ENCODE measurements at regions not wholly inside any gene's neighbourhood (a gene's known extent, or its start where the extent isn't known, plus 50 kb on each side); places are given as distances from the start of the nearest gene placed in this dataset.

DNA sequence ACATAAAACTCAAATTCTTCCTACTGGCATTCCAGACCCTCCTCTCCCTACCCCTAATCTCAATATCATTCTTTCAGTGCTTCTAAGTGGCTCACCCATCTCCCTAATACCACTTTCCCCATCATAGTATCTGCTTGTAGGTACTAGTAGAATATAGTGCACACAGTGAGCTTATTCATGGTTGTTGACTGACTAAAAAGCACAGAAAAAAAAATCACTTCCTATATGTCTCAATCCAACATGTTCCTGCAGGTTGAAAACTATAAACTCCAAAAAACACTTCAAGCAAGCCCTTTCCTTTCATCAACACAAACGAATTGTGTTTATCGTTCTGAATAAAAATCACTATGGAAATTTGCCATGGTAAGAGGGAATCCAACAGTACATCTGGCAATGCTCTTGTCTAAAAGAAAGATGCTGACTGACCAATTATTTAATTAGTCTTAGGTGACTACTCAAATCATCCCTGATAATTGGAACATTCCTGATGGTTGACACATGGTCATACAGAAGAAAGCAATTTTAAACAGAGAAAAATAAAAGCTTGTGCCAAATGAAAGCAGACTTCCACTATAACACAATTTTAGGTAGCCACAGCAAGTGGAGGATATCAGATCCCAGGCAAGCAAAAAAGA is 87.1 kb downstream of the NDUFS5 start:
- Histone ChIP-seq H3K4me1 (replicated peaks in 1 of 2) (peaks cover 4 to 7% of the 10 kb centered on the region in 2 donors), H3K27ac (no peak overlapping the region), H3K4me3 (no peak overlapping the region)
- ATAC-seq (replicated peaks in 6 of 8): no peak
- in situ Hi-C loops (cut with MboI; ENCODE audit: low pct_unique_long_range_greater_than_20kb in 2 of 9, low sequenced_read_pairs in 9 of 9, unreplicated experiment in 9 of 9): loop anchor here in 3 of 9 experiments (25.0 kb wide), 1 partner anchor 149 kb away; no protein-coding TSS in a partner anchor
- 0 to 94% (median 69%) methylated on average over 1 to 2 of the region's 2 CpGs; no CpG with 5 or more reads in 2 of the 10 experiments for WGBS, 10 experiments

DNA sequence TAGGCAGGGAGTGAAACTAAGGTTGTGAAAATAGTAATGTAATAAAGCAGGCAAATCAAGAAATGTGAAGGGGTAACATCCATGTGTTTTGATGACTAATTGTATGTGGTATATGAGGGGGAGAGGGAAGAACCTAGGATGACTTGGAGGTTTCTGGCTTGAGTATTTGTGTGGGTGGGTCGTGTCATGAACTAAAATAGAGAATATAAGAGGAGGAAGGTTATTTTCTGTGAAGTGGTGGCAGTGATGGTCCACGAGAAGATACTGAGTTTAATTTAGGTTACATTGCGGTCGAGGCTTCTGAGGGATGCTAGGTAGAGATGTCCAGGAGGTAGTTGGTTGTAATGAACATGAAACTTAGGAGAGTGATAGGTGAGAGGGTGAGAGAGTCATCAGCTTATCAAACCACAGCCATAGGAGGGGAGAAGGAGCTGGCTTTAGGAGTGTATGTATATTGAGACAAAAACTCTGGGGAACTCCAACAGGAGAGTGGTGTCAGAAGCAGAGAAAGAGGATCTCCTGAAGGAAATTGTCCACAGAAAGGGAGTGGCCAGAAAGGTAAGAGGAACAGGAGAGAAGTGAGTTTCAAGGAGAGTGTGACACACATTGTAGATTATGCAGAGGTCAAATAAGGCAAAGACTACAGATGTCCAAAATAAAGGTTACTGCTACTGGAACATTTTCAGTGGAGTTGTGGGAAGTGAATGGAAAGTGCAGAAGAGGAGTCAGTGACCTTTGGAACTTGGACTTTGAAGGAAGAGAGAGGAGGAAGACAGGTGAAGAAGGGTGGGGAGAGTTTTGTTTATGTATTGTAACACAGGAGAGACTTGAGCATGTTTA is 89.0 kb upstream of the MACF1 start:
- in situ Hi-C loops (cut with MboI; ENCODE audit: low pct_unique_long_range_greater_than_20kb in 2 of 9, low sequenced_read_pairs in 9 of 9, unreplicated experiment in 9 of 9): loop anchor here in 3 of 9 experiments (25.0 kb wide), 1 partner anchor 147 kb away; no protein-coding TSS in a partner anchor
- Histone ChIP-seq H3K4me3 (no peak overlapping the region), H3K27ac (no peak overlapping the region), H3K4me1 (replicated peaks in 1 of 2) (peaks cover 0 to 3% of the 10 kb centered on the region in 2 donors)
- 36 to 100% (median 90%) methylated on average over 2 to 4 of the region's 4 CpGs for WGBS, 10 experiments
- ATAC-seq (replicated peaks in 6 of 8): no peak

DNA sequence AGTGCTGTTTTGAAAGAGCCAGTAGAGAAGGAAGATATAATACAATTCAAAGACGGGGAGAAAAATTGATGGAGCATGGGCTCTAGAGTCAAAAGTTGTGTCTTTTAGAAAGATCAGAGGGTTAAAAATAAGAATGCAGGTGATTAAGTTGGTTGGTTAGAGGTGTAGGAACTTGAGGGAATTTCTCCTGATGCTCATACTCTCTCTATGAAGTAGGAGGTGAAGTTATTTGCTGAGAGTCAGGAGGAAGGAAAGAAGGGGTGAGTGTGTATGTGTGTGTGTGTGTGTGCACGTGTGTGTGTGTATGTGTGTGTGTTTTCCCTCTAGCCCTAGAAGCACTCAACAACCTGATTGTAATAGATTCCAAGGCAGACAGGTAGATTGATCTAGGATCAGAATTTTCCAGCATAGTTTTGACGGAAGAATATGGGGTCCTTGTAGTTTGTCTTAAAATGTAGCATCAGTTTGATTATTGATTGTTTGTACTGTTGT is 88.3 kb upstream of the MACF1 start:
- Histone ChIP-seq H3K4me3 (no peak overlapping the region), H3K27ac (no peak overlapping the region), H3K4me1 (replicated peaks in 1 of 2) (peaks cover 0 to 3% of the 10 kb centered on the region in 2 donors)
- no peak for ATAC-seq (replicated peaks in 6 of 8)
- in situ Hi-C loops (cut with MboI; ENCODE audit: low pct_unique_long_range_greater_than_20kb in 2 of 9, low sequenced_read_pairs in 9 of 9, unreplicated experiment in 9 of 9): loop anchor here in 3 of 9 experiments (25.0 kb wide), 1 partner anchor 146 kb away; no protein-coding TSS in a partner anchor
- WGBS, 10 experiments: 59 to 100% (median 91%) methylated on average over 1 to 3 of the region's 3 CpGs; no CpG with 5 or more reads in 1 of the 10 experiments

DNA sequence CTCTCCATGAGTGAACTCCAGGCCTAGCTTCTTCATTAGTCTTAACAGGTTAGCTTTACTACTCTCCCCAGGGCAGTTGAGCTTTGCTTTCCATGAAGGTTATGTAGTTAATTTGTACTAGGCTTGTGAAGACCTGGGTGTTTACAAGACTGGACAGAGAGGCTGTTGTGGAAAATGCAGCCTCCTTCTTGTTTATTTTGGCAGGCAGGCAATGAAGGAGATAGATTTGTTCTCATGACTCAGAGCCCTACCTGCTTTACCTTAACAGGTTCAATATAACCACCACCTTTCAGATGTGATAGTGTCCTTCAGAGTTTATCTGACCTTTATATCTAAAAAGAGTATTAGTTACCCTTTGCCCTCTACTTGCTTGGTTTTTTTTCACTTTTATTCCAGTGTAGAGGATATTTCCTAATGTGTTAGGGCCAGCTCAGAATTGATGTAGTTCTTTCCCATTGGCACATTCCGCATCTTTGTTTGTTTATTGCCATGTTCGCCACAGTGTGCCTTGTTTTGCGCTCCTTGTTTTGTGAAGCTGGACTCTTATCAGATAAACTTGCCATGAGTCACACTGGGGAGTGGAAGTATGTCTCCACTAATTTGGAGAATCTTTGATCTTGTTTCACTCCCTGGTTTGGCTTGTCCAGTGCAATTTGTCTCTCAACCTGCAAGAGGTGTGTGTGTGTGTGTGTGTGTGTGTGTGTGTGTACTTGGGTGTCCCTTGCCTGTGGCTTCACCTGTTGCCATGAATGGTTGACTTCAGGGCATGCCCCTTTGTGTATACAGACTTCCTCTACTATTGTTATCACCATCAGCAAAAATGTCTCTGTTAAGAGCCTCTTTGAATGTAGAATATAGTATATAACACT is 87.4 kb upstream of the MACF1 start:
- WGBS, 10 experiments: 78 to 100% (median 100%) methylated on average over 2 to 3 of the region's 3 CpGs; no CpG with 5 or more reads in 3 of the 10 experiments
- Histone ChIP-seq H3K27ac (no peak overlapping the region), H3K4me3 (no peak overlapping the region), H3K4me1 (replicated peaks in 1 of 2) (peaks cover 0 to 3% of the 10 kb centered on the region in 2 donors)
- in situ Hi-C loops (cut with MboI; ENCODE audit: low pct_unique_long_range_greater_than_20kb in 2 of 9, low sequenced_read_pairs in 9 of 9, unreplicated experiment in 9 of 9): loop anchor here in 3 of 9 experiments (25.0 kb wide), 1 partner anchor 145 kb away; no protein-coding TSS in a partner anchor
- ATAC-seq (replicated peaks in 6 of 8): peak in 2 of 8 experiments; percentile 21 to 36

DNA sequence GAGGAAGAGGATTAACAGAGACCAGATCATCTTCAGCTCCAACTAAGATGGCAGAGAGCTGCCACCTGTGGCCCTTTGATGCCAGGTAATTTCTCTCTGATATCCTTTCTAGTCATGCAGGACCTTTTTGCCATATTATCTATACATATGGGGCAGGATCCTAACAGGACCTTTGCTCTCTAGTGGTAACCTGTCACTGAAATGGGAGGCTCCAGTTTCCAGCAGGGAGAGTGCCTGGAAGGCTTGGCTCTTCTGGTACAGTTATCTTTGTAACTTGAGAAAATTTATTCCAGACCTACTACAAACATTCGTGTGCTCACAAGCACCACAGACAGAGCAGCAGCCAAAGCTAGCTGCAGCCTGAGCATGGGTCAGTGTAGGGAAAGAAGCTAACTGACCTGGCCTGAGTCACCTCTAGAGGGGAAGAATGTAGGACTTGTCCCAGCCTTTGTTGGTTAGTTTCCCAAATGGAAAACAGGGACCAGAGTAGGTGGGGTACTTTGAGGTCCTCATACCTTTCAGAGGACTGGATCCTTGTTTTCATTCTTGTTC is 86.5 kb upstream of the MACF1 start:
- in situ Hi-C loops (cut with MboI; ENCODE audit: low pct_unique_long_range_greater_than_20kb in 2 of 9, low sequenced_read_pairs in 9 of 9, unreplicated experiment in 9 of 9): loop anchor here in 3 of 9 experiments (25.0 kb wide), 1 partner anchor 144 kb away; no protein-coding TSS in a partner anchor
- no peak overlapping the region for H3K27ac ChIP-seq
- ATAC-seq (replicated peaks in 6 of 8): peak in 1 of 8 experiments; percentile 47

DNA sequence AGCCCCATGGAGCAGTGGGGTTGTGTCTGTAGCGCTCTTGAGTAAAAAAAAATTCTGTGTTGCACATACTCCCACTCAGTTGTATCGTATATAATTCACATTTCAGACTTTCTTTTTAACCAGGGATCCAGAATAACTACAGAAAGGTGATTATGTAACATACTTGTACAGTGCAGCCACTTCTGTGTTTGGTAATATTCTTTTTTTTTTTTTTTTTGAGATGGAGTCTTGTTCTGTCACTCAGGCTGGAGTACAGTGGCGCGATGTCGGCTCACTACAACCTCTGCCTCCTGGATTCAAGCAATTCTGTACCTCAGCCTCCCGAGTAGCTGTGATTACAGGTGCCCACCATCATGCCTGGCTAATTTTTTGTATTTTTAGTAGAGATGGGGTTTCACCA is 82.4 kb upstream of the MACF1 start:
- WGBS, 10 experiments: 89 to 100% (median 100%) methylated on average over 1 to 6 of the region's 6 CpGs
- in situ Hi-C loops (cut with MboI; ENCODE audit: low pct_unique_long_range_greater_than_20kb in 2 of 9, low sequenced_read_pairs in 9 of 9, unreplicated experiment in 9 of 9): loop anchor here in 3 of 9 experiments (25.0 kb wide), 1 partner anchor 140 kb away; no protein-coding TSS in a partner anchor
- Histone ChIP-seq H3K4me1 (replicated peaks in 1 of 2) (peaks cover 0 to 5% of the 10 kb centered on the region in 2 donors), H3K4me3 (no peak overlapping the region), H3K27ac (no peak overlapping the region)
- ATAC-seq (replicated peaks in 6 of 8): no peak

More for the DNA sequence above, 86.5 kb upstream of the MACF1 start:
- peaks cover 0 to 3% of the 10 kb centered on the region in 2 donors for H3K4me1 ChIP-seq (replicated peaks in 1 of 2)
- H3K4me3 ChIP-seq: no peak overlapping the region
- 20 to 67% (median 44%) methylated on average over 1 of the region's 1 CpG; no CpG with 5 or more reads in 6 of the 10 experiments for WGBS, 10 experiments

DNA sequence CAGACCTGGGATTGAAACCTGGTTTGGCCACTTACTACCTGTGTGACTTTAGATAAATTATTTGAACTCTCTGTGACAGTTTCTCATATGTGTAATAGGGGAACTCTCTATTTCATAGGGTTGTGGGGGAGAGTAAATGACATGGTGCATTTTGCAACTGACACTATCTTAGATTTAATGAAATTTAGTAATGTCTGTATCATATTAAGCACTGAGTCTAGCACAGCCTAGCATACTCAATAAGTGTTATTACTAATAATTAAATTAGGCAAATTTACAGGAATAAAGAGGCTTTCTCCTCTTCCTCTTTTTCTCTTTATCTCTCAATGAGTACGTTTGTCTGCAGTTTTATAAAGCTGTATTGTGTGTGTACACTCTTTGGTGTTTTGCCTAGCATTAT is 80.2 kb upstream of the MACF1 start:
- WGBS, 10 experiments: 80 to 100% (median 100%) methylated on average over 1 of the region's 1 CpG; no CpG with 5 or more reads in 3 of the 10 experiments
- H3K27ac ChIP-seq: no peak overlapping the region
- no peak overlapping the region for H3K4me3 ChIP-seq
- no peak for ATAC-seq (replicated peaks in 6 of 8)
- in situ Hi-C loops (cut with MboI; ENCODE audit: low pct_unique_long_range_greater_than_20kb in 2 of 9, low sequenced_read_pairs in 9 of 9, unreplicated experiment in 9 of 9): loop anchor here in 3 of 9 experiments (25.0 kb wide), 1 partner anchor 138 kb away; no protein-coding TSS in a partner anchor
- peaks cover 6 to 10% of the 10 kb centered on the region in 2 donors for H3K4me1 ChIP-seq (replicated peaks in 1 of 2)

DNA sequence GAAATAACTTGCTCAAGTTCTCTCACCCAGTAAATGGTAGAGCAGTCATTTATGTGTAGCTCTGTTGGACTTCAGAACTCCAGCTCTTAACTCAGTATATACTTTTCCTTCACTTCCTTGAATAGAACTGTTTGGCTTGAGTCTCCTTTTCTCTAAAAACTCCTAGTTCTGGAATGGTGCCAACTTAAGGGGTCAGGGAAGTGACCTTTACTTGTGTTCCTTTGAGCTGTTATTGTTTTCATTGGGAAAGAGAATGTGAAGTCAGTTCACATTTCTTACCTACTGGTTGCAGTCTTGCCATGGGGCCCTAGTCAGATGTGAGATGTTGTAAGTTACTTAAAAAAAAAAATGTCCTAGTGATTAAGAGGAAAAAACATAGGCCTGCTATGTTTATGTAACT is 77.0 kb upstream of the MACF1 start:
- Histone ChIP-seq H3K4me1 (replicated peaks in 1 of 2) (peaks cover 28 to 36% of the 10 kb centered on the region in 2 donors), H3K27ac (no peak overlapping the region), H3K4me3 (no peak overlapping the region)
- in situ Hi-C loops (cut with MboI; ENCODE audit: low pct_unique_long_range_greater_than_20kb in 2 of 9, low sequenced_read_pairs in 9 of 9, unreplicated experiment in 9 of 9): no loop called here
- peak in 4 of 8 experiments; percentile 32 to 68 (median 44) for ATAC-seq (replicated peaks in 6 of 8)

DNA sequence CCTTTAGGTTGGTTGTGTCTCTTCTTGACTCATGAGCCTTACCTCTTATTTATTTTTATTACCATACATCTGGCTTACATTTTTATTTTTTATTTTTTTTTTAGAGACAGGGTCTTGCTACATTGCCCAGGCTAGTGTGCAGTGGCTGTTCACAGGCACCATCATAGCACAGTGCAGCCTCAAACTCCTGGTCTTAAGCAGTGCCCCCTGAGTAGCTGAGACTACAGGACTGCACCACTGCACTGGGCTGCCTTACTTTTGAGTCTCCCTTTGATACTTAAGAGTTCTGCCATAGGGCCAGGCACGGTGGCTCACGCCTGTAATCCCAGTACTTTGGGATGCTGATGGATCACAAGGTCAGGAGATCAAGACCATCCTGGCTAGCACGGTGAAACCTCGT is 76.4 kb upstream of the MACF1 start:
- no peak for ATAC-seq (replicated peaks in 6 of 8)
- WGBS, 10 experiments: 70 to 92% (median 80%) methylated on average over 2 to 4 of the region's 4 CpGs; no CpG with 5 or more reads in 6 of the 10 experiments

DNA sequence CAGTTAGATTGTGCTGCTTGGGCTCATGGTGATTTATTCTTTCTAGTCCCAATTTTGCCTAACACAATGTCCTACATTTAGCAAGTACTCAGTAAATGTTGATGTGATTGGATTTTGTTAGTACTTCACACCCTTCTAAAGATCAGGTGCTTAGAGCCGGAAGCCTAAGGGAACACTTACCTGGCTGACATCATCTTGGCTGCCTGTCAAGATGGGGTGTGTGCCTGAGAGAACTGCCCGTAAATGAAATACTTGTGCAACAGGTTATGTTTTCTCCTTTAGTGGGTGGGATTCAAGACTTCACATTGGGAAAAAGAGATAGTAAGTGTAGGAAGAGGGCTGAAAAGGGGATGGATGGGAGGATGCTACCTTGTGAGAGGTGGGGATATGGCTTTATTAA is 75.5 kb upstream of the MACF1 start:
- WGBS, 10 experiments: 80 to 100% (median 100%) methylated on average over 1 to 2 of the region's 2 CpGs; no CpG with 5 or more reads in 4 of the 10 experiments

More for the DNA sequence above, 76.4 kb upstream of the MACF1 start:
- in situ Hi-C loops (cut with MboI; ENCODE audit: low pct_unique_long_range_greater_than_20kb in 2 of 9, low sequenced_read_pairs in 9 of 9, unreplicated experiment in 9 of 9): no loop called here
- H3K4me3 ChIP-seq: no peak overlapping the region
- H3K27ac ChIP-seq: no peak overlapping the region
- peaks cover 34 to 42% of the 10 kb centered on the region in 2 donors for H3K4me1 ChIP-seq (replicated peaks in 1 of 2)

DNA sequence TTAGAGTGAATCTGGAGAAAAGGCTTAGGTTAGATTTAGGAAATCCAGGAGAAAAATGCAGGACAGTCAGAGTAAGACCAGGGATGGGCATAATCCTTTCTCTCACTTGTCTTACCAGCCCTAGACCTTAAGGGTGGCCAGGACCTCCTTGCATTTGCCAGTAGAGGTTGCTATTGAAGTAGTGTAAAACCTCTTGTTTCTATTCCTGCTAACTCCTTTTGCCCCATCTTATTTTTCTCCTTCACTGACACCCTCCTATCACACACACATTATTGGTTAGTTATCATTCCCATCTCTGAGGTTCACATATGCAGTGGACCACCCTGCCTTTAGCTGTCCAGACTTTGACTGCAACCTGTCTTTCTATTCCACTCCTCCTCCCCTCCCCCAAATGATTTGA is 75.0 kb upstream of the MACF1 start:
- peak in 3 of 8 experiments; percentile 12 to 63 (median 22) for ATAC-seq (replicated peaks in 6 of 8)
- in situ Hi-C loops (cut with MboI; ENCODE audit: low pct_unique_long_range_greater_than_20kb in 2 of 9, low sequenced_read_pairs in 9 of 9, unreplicated experiment in 9 of 9): no loop called here
- Histone ChIP-seq H3K4me1 (replicated peaks in 1 of 2) (peaks cover 40 to 49% of the 10 kb centered on the region in 2 donors), H3K4me3 (no peak overlapping the region), H3K27ac (no peak overlapping the region)

More for the DNA sequence above, 75.5 kb upstream of the MACF1 start:
- Histone ChIP-seq H3K4me3 (no peak overlapping the region), H3K4me1 (replicated peaks in 1 of 2) (peaks cover 40 to 49% of the 10 kb centered on the region in 2 donors), H3K27ac (no peak overlapping the region)
- ATAC-seq (replicated peaks in 6 of 8): no peak
- in situ Hi-C loops (cut with MboI; ENCODE audit: low pct_unique_long_range_greater_than_20kb in 2 of 9, low sequenced_read_pairs in 9 of 9, unreplicated experiment in 9 of 9): no loop called here

DNA sequence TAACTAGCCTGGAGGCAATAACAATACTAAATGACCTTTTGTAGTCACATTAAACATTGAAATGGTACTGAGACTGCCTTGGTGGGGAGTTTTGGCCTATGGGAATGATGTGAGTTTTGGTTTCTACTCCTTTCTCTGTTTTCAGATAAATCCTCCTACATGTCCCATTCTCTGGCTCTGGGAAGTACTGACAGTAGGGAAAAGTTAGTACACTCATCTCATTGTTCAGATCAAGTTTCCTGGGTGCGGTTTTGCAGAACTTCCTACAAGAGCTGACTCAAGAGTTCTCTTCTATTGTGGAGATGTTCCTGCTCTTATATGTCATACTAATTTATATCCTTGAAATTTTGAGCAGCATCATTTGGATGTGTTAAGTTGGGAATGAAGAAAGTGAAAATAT is 74.2 kb upstream of the MACF1 start:
- Histone ChIP-seq H3K4me3 (no peak overlapping the region), H3K4me1 (replicated peaks in 1 of 2) (peaks cover 40 to 49% of the 10 kb centered on the region in 2 donors), H3K27ac (no peak overlapping the region)
- peak in 2 of 8 experiments; percentile 86 to 95 for ATAC-seq (replicated peaks in 6 of 8)
- 0 to 100% (median 88%) methylated on average over 1 of the region's 1 CpG; no CpG with 5 or more reads in 1 of the 10 experiments for WGBS, 10 experiments
- in situ Hi-C loops (cut with MboI; ENCODE audit: low pct_unique_long_range_greater_than_20kb in 2 of 9, low sequenced_read_pairs in 9 of 9, unreplicated experiment in 9 of 9): no loop called here
